Tibial nerve (tissue), 4 donors: ENCODE measurements at regions not wholly inside any gene's neighbourhood (a gene's known extent, or its start where the extent isn't known, plus 50 kb on each side); places are given as distances from the start of the nearest gene placed in this dataset.

ENCODE experiments used
- EP300 ChIP-seq, 2 donors: sonication (generic); formaldehyde crosslinking; IDR thresholded peaks; one replicate each; pipeline ENCODE4 v1.6.1; 2017; ENCODE audit warnings: antibody characterized with exemption in 2 of 2, mild to moderate bottlenecking in 1 of 2
- POLR2A ChIP-seq, 2 donors: fragments of 450-650 bp; IDR thresholded peaks; one replicate each; pipeline ENCODE4 v1.6.1; 2017; ENCODE audit warnings: antibody characterized with exemption in 2 of 2, mild to moderate bottlenecking in 2 of 2, moderate library complexity in 2 of 2
- TF ChIP-seq, protein P1 (sequence below), 5 experiments: fragments of 200-600 bp in 3 of 5; fragments of 450-650 bp in 2 of 5; sonication (generic) in 3 of 5; IDR thresholded peaks; one replicate each; pipeline ENCODE4 v1.5.1; 2016 to 2019; ENCODE audit warnings: antibody characterized with exemption in 5 of 5, mild to moderate bottlenecking in 3 of 5, moderate library complexity in 2 of 5

GRCh38 chr5:57601996-57602395 is 119.4 kb upstream of the ACTBL2 start:
- TF ChIP-seq, protein P1, sequence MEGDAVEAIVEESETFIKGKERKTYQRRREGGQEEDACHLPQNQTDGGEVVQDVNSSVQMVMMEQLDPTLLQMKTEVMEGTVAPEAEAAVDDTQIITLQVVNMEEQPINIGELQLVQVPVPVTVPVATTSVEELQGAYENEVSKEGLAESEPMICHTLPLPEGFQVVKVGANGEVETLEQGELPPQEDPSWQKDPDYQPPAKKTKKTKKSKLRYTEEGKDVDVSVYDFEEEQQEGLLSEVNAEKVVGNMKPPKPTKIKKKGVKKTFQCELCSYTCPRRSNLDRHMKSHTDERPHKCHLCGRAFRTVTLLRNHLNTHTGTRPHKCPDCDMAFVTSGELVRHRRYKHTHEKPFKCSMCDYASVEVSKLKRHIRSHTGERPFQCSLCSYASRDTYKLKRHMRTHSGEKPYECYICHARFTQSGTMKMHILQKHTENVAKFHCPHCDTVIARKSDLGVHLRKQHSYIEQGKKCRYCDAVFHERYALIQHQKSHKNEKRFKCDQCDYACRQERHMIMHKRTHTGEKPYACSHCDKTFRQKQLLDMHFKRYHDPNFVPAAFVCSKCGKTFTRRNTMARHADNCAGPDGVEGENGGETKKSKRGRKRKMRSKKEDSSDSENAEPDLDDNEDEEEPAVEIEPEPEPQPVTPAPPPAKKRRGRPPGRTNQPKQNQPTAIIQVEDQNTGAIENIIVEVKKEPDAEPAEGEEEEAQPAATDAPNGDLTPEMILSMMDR (IDR thresholded peaks at IDR 0.05) = no peak
- no peak for TF ChIP-seq POLR2A (IDR thresholded peaks at IDR 0.05)
- TF ChIP-seq EP300 (IDR thresholded peaks at IDR 0.05) = no peak
